Body of pancreas (tissue), 4 donors: ENCODE measurements at regions not wholly inside any gene's neighbourhood (a gene's known extent, or its start where the extent isn't known, plus 50 kb on each side); places are given as distances from the start of the nearest gene placed in this dataset.

Experiments
- CTCF ChIP-seq, 7 experiments: fragments of 450-650 bp in 4 of 7; fragments of 200-600 bp in 3 of 7; sonication (generic) in 3 of 7; IDR thresholded peaks; one replicate each; pipeline ENCODE4 v1.5.1; 2016 to 2019; ENCODE audit warnings: antibody characterized with exemption in 7 of 7
- POLR2A ChIP-seq, 3 donors: fragments of 450-650 bp; IDR thresholded peaks; one replicate each; pipeline ENCODE4 v1.6.1; 2016; ENCODE audit warnings: antibody characterized with exemption in 3 of 3, mild to moderate bottlenecking in 2 of 3

DNA sequence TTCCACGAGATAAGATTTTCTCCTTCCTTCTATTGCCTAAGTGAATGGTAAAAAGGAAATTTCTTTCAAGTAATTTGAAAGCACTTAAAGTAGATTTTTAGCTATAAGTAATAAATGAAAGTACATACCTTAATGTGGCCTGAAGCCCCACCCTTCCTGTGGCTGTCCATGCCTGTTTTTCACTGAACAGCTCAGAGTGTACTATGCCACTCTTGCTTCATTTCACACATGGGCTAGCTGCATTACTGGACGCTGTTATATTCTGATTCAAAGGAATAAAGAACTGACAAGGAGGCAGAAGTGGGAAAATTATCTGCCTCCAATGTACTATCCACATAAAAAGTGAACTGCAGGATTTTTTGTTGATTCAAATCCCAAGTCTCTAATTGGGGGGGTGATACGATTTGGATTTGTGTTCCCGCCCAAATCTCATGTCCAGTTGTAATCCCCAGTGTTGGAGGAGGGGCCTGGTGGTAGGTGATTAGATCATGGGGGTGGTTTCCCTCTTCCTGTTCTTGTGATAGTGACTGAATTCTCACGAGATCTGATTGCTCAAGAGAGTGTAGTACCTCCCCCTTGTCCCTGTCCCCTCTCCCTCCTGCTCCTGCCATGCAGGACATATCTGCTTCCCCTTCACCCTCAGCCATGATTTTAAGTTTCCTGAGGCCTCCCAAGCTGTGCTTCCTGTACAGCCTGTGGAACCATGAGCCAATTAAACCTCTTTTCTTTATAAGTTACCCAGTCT is 154.7 kb upstream of the SGCG start:
- TF ChIP-seq CTCF (IDR thresholded peaks at IDR 0.05) (no peak), POLR2A (IDR thresholded peaks at IDR 0.05) (no peak)
